Activated naive CD8-positive, alpha-beta T cell (primary cell): ENCODE measurements at regions not wholly inside any gene's neighbourhood (a gene's known extent, or its start where the extent isn't known, plus 50 kb on each side); places are given as distances from the start of the nearest gene placed in this dataset.

Experiments
- H3K27ac Mint-ChIP-seq: one replicate; pipeline ENCODE4 v1.8.0; 2021; ENCODE audit warnings: mixed read lengths
- H3K27me3 Mint-ChIP-seq: one replicate; pipeline ENCODE4 v1.8.0; 2021; ENCODE audit warnings: mixed read lengths
- H3K36me3 Mint-ChIP-seq: one replicate; pipeline ENCODE4 v1.8.0; 2021; ENCODE audit warnings: mixed read lengths
- H3K4me1 Mint-ChIP-seq: one replicate; pipeline ENCODE4 v1.8.0; 2021; ENCODE audit warnings: low read depth, mixed read lengths
- H3K4me3 Mint-ChIP-seq: one replicate; pipeline ENCODE4 v1.8.0; 2021; ENCODE audit warnings: mild to moderate bottlenecking, mixed read lengths
- H3K9me3 Mint-ChIP-seq: one replicate; pipeline ENCODE4 v1.8.0; 2021; ENCODE audit warnings: low read depth, mixed read lengths

DNA sequence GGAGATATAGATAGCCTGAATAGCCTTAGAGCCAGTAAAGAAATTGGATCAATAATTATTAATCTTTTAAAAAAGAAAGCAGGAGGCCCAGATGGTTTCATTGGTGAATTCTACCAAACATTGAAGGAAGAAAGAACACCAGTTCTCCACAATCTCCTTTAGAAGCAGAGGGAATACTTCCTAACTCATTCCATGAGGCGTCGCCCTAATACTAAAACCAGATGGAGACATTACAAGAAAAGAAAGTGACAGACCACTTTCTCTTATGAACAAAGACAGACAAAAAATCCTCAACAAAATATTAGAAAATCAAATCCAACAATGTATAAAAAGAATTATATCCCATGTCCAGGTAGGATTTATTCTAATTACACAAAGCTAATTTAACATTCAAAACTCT lies 362.6 kb downstream of the BCAT1 start:
- Mint-ChIP-seq H3K27ac (no peak overlapping the region), H3K27me3 (no peaks in the 10 kb centered on the region), H3K36me3 (no peaks in the 10 kb centered on the region), H3K4me1 (no peaks in the 10 kb centered on the region), H3K4me3 (no peak overlapping the region), H3K9me3 (no peaks in the 10 kb centered on the region)

DNA sequence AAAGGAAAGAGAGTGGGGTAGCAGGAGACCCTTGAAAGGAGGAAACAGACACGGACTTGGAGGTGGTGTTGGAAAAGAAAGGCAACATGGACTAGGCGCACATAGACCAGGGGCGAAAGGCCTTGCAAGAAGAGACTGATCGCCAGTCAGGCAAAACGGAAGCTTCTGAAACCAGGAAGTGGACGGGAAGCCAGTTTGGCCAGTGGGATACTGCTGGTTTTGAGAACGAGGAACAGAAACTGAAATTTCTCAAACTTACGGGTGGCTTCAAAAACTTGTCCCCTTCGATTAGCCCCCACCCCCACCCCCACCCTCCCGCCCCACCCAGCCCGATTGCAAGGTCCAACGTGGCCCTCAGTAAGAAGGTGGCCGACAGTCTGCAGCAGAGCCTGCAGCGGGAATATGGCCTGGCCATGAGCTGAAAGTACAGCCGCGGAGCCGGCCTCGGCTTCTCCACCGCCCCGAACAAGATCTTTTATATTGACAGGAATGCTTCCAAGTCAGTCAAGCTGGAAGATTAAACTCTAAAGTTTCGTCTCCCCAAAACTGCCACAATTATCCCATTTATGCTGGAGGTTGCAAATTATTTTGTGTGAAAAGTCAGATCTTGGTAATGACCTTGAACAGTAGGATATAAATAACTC lies 364.7 kb downstream of the BCAT1 start:
- no peaks in the 10 kb centered on the region for H3K36me3 Mint-ChIP-seq
- no peak overlapping the region for H3K27ac Mint-ChIP-seq
- H3K4me3 Mint-ChIP-seq, result no peak overlapping the region
- H3K9me3 Mint-ChIP-seq, result peaks cover 3% of the 10 kb centered on the region
- no peaks in the 10 kb centered on the region for H3K4me1 Mint-ChIP-seq
- H3K27me3 Mint-ChIP-seq, result no peaks in the 10 kb centered on the region

DNA sequence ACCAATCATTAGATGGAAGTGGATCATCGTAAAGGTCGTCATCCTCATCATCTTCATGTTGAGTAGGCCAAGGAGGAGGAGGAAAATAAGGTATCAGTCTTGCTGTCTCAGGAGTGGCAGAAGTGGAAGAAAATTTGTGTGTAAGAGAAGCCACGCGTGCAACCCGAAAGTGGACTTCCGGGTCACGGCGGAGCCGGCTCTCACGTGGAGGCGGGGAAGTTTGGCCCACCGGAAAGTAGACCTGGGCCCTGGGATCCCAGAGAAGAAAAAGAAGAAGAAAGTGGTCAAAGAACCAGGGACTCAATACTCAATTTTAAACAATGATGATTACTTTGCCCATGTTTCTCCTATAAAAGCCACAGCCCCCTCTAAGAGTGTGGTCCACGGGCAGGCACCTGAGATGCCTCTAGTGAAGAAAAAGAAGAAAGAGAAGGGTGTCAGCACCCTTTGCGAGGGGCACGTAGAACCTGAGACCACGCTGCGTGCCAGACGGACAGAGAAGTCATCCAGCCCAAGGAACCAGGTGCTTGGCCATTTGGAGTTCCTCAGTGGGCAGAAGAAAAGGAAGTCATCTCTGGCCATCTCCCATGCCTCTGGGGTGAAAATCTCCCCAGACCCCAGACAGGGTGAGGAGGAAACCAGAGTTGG lies 365.8 kb downstream of the BCAT1 start:
- Mint-ChIP-seq H3K4me3 (no peak overlapping the region), H3K27me3 (no peaks in the 10 kb centered on the region), H3K9me3 (peaks cover 9% of the 10 kb centered on the region), H3K27ac (no peak overlapping the region), H3K4me1 (no peaks in the 10 kb centered on the region), H3K36me3 (no peaks in the 10 kb centered on the region)

DNA sequence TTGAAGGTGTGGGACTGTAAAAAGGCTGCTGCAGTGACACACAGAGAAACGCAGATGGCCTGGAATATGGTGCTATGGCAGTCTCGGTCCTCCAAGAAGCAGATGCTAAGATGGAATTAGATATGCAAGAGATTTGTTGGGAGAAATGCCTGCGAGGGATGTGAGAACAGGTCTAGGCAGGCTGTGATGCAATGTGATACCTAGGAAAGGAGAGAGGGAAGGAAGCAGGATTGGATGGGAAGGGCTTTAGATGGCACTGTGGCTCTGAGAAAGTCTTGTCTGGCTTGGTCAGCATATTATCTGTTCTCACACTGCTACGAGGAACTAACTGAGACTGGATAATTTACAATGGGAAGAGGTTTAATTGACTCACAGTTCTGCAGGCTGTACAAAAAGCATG lies 374.4 kb downstream of the BCAT1 start:
- H3K27me3 Mint-ChIP-seq, result peaks cover 9% of the 10 kb centered on the region
- peaks cover 9% of the 10 kb centered on the region for H3K9me3 Mint-ChIP-seq
- H3K36me3 Mint-ChIP-seq, result no peaks in the 10 kb centered on the region
- no peak overlapping the region for H3K4me3 Mint-ChIP-seq
- H3K4me1 Mint-ChIP-seq, result no peaks in the 10 kb centered on the region
- no peak overlapping the region for H3K27ac Mint-ChIP-seq

DNA sequence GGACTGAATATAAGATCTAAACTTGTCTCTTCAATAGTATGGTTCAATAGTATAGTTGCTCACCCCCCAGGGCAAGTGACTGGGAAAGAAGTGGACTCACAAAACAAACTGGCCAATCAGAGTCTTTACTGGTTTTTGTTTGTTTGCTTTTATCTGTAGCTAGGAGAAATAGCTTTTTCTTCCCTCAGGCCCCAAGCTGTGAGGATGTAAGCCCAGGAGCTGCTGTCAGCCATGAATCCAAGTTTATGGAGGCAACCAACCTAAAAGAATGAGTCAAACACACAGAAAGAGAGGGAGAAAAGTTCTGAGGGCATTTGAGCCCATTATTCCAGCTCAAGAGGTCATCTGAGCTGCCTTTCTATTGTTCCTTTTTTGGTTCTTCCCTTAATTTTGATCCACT lies 375.3 kb downstream of the BCAT1 start:
- no peaks in the 10 kb centered on the region for H3K4me1 Mint-ChIP-seq
- H3K27ac Mint-ChIP-seq, result no peak overlapping the region
- peaks cover under 1% of the 10 kb centered on the region for H3K9me3 Mint-ChIP-seq
- no peak overlapping the region for H3K4me3 Mint-ChIP-seq
- H3K36me3 Mint-ChIP-seq, result no peaks in the 10 kb centered on the region
- H3K27me3 Mint-ChIP-seq, result peaks cover 9% of the 10 kb centered on the region

DNA sequence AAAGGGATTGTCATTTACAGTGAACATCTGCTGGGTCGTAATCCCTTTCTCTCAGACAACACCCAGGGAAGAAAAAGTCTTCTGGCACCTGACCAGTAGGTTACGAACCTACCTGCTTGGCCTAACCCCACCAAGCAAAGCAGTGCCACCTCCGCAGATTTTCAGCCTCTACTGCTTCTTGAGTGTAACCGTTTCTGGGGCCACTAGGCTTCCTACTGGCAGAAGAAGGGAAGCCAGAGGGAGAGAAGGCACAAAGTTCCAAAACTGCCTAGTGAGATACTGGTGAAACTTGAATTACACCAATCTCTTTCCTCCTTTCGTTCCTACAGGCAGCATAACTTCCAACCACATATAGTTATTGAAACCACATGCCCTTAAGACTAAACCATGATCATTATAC lies 383.6 kb downstream of the BCAT1 start:
- Mint-ChIP-seq H3K9me3 (no peaks in the 10 kb centered on the region), H3K27ac (no peak overlapping the region), H3K4me1 (peaks cover 15% of the 10 kb centered on the region), H3K27me3 (peaks cover 35% of the 10 kb centered on the region), H3K36me3 (no peaks in the 10 kb centered on the region), H3K4me3 (no peak overlapping the region)

DNA sequence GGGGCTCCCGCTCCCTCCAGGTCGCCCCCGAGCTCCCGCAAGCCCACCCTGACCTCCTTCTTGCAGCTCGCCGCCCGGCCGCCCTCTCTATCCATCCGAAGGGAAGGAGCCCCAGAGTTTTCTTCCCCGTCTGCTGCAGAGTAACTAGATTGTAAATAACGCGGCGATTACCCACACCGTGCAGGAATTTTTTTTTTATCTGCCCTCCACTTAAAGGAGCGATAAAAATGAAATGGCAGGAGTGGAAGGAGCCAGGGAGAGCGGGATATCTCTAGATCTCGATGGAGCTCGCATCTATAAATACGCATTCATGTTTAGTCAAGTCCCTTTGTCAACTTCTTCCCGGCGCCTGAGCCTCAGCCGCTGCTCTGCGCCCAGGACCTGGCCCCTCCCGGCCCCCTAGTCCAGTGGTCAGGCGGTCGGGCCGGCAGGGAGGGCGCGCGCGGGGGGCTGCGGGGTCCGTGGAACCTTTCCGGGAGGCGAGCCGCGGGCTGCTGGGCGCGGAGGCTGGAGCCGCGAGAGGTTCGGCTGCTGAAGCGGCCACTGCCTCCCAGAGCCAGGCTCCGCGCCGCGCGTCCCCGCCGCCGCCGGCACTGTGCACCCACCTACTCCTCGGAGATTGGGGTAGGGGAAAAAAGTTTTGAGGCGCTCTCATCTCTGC lies 386.0 kb downstream of the BCAT1 start:
- no peak overlapping the region for H3K27ac Mint-ChIP-seq
- H3K4me3 Mint-ChIP-seq, result peak overlapping the region; percentile 82
- no peaks in the 10 kb centered on the region for H3K9me3 Mint-ChIP-seq

DNA sequence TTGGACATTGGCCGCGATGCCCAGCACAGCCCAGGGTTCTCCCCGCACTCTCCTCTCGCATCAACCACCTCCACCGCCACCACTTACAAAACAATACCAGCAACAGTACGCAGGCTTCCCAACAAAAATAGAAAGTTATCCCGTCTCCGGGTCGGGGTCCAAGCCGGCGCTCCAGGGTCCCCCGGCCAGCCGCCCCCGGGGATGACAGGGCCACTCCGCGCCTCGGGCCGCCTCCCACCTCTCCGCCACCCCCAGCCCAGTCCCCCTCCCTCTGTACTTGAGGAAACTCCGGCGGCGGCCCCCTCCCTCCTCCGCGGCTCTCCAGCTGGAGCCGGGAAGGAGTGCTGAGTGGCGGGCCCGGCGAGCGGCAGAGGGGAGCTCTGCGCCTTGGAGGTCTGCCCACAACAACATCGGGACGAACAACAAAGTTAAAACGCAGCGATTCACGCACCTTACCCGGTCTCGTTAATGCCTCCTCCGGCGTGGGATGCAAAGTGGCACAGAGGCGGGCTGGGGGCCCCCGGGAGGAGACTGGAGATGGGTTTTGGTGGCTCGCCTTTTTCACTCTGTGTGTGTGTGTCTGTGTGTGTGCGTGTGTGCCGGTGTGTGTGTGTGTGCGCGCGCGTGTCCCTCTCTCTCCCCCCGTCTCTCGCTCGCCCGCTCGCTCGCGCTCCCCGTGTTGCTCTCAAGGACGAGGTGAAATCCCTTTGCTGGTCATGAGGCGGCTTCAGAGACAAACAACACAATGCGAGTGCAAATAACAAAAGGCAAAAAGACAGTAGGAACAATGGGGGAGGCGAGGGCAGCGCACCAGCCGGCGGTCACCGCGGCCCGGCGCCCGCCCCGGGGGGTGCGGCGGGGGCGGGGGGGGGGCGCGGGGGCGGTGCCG lies 386.8 kb downstream of the BCAT1 start:
- H3K4me3 Mint-ChIP-seq, result peak overlapping the region; percentile 82
- H3K4me1 Mint-ChIP-seq, result peaks cover 15% of the 10 kb centered on the region
- H3K9me3 Mint-ChIP-seq, result no peaks in the 10 kb centered on the region
- H3K36me3 Mint-ChIP-seq, result no peaks in the 10 kb centered on the region
- peaks cover 47% of the 10 kb centered on the region for H3K27me3 Mint-ChIP-seq
- no peak overlapping the region for H3K27ac Mint-ChIP-seq

More for the DNA sequence above, 386.0 kb downstream of the BCAT1 start:
- Mint-ChIP-seq H3K27me3 (peaks cover 43% of the 10 kb centered on the region), H3K36me3 (no peaks in the 10 kb centered on the region), H3K4me1 (peaks cover 15% of the 10 kb centered on the region)

DNA sequence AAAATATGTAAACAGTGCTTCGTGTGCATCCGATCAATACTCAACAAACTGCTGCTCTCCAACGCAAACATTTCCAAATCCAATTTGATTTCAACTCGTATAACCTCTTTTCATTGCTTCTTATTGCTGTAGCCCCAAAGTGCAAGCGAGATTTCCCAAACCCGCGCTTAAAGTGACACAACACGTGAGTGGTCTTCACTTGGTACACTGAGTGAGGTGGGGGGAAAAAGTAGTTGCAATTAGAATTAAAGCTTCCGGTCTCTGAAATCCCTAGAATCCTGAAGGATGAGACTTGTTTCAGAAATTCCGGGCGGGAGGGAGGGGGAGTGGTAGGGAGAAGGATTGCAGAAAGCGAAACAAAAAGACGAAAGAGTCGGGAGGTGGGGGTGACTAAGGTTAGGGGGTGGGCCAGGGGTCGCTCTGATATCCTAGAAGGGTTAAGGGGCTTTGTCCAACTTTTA lies 387.5 kb downstream of the BCAT1 start:
- peak overlapping the region; percentile 82 for H3K4me3 Mint-ChIP-seq
- H3K4me1 Mint-ChIP-seq, result peaks cover 15% of the 10 kb centered on the region
- no peak overlapping the region for H3K27ac Mint-ChIP-seq
- H3K27me3 Mint-ChIP-seq, result peaks cover 43% of the 10 kb centered on the region
- H3K9me3 Mint-ChIP-seq, result no peaks in the 10 kb centered on the region
- H3K36me3 Mint-ChIP-seq, result no peaks in the 10 kb centered on the region

DNA sequence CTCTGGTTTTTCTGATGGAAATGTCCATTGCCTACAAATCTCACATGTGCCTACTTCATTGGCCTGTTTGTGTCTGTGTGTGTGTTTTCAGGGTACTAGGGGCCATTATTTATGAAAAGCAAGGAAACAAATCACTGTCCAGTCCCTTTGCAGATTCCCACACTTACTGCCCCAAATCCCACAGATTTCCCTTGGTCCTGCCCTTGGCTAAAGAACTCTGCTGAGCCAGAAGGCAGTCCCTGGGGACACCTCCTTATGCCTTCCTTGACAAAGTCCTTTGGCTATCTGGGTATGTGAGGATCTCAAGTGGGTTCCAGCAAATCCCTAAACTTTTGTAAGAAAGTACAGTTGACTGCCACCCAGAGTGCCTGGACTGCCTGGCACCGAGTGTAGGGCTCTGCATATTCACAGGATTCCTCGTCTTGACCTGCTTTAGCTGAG lies 388.1 kb downstream of the BCAT1 start:
- no peaks in the 10 kb centered on the region for H3K36me3 Mint-ChIP-seq
- peaks cover 15% of the 10 kb centered on the region for H3K4me1 Mint-ChIP-seq
- H3K4me3 Mint-ChIP-seq, result peak overlapping the region; percentile 82
- H3K27me3 Mint-ChIP-seq, result peaks cover 42% of the 10 kb centered on the region
- no peak overlapping the region for H3K27ac Mint-ChIP-seq
- no peaks in the 10 kb centered on the region for H3K9me3 Mint-ChIP-seq

DNA sequence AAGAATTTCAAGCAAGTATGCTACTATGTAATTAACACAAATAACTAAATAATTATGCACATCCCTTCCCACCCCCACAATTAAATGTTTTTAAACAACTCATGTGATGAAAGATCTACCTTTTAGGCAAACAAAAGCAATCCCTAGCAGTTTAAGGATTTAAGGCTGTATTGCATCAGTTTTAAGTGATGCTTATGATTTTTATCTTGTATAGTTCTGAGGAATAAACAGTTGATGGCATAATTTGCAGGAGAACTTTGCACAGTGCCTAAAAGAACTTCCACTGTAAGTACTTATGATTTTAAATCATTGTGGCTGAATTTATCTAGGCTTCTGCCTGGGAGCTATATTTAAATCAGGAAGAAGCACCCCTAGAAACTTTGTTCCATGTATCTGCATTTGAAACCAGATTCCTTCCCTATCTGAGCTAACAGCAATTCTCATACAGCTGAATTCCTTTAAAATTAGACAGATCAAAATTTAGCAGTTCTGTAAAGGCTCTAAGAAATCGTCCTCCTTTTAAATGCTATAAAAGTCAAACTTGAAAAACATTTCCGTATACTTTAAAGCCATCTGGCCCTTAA lies 388.6 kb downstream of the BCAT1 start:
- Mint-ChIP-seq H3K36me3 (no peaks in the 10 kb centered on the region), H3K27me3 (peaks cover 42% of the 10 kb centered on the region)

DNA sequence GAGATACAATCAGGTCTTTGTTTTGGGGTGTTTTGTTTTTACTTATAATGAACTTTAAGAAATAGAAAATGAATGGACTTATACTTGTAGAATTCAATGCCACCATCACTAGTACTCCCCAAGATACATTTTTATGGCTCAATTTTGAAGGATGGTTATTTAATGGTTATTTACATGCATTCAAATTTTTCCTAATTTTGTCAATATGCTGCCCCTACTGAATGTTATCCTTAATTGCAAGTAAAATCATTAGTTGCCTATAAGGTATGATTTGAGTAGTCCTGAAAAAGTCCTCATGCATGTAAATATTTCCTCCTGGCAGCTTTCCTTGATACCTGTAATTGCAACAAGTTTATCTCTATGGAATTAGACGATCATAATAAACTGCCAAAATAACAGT lies 391.2 kb downstream of the BCAT1 start:
- Mint-ChIP-seq H3K36me3 (no peaks in the 10 kb centered on the region), H3K9me3 (no peaks in the 10 kb centered on the region), H3K4me1 (peaks cover 12% of the 10 kb centered on the region), H3K27ac (no peak overlapping the region), H3K4me3 (no peak overlapping the region), H3K27me3 (peaks cover 28% of the 10 kb centered on the region)

More for the DNA sequence above, 388.6 kb downstream of the BCAT1 start:
- Mint-ChIP-seq H3K9me3 (no peaks in the 10 kb centered on the region), H3K4me1 (peaks cover 15% of the 10 kb centered on the region), H3K27ac (no peak overlapping the region), H3K4me3 (no peak overlapping the region)

DNA sequence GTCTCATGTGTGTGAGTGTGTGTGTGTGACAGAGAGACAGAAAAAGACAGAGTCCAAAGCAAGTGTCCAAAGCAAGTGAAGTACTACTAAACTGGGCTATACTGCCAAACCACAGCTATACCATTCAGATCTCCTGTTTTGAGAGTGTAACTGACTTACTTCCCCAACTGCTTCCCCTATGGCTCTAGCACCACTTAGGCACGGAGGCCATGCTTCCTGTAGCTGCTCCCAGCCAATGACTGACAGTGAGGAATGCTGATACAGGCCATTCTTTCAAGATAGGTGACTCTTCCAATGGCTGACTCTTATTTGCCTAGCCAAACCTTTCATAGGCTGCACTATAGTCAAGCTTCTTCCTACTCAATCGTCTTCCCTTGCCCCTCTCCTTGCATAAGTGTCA lies 393.2 kb downstream of the BCAT1 start:
- Mint-ChIP-seq H3K4me3 (no peak overlapping the region), H3K9me3 (no peaks in the 10 kb centered on the region), H3K27me3 (peaks cover 16% of the 10 kb centered on the region), H3K36me3 (no peaks in the 10 kb centered on the region), H3K27ac (no peak overlapping the region), H3K4me1 (peaks cover under 1% of the 10 kb centered on the region)

DNA sequence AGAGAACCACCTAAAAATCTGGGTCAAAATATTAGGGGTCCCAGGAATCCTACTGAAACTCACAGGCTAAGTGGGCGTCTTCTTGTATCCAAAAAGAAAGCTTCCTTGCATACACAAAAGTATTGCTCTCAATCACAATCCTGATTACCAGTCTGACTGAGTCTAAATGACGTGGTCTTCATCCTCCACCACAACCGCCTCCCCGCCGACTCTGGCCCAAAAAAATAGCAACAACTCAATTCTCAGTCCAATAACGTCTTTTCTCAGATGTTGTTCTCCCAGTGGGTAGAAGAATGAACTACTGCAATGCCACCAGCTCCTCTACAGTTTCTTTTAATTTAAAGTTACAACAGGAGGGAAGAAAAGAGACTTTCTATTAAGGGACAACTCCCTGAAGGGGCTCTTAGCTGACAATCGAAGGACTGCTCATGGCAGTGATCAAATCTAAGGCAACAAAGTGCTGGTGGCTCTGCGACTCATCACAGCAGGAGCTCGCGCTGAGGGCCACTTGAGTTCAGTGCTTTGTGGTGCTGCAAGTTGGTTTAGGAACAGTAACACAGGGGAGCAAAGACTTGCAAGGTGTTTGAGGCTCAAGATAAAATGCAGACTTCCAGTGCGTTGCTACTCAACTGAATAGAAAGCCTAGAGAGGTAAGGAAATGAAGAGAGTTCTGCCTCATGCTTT lies 394.1 kb downstream of the BCAT1 start:
- no peaks in the 10 kb centered on the region for H3K36me3 Mint-ChIP-seq
- H3K27ac Mint-ChIP-seq, result no peak overlapping the region
- peaks cover 7% of the 10 kb centered on the region for H3K27me3 Mint-ChIP-seq
- no peaks in the 10 kb centered on the region for H3K9me3 Mint-ChIP-seq
- no peaks in the 10 kb centered on the region for H3K4me1 Mint-ChIP-seq
- no peak overlapping the region for H3K4me3 Mint-ChIP-seq
